HCT116 (cell line): ENCODE measurements at regions not wholly inside any gene's neighbourhood (a gene's known extent, or its start where the extent isn't known, plus 50 kb on each side); places are given as distances from the start of the nearest gene placed in this dataset.

ENCODE experiments used
- ATAC-seq: fragments of 200-7000 bp; cut with Tn5 transposase; 2 replicates; pipeline ENCODE4 v1.9.1; 2020; ENCODE audit warnings: mild to moderate bottlenecking, moderate library complexity
- BruUV-seq: library from RNA; stranded (reverse); fragments of 400-500 nt; replicated peaks from 2 replicates; lab custom pipeline; 2021; lab: Mats Ljungman, UMichigan
- CTCF ChIA-PET: fragments of 300-600 bp; sonication (Branson Sonifier 250); formaldehyde crosslinking; loops from one replicate; lab custom pipeline; 2021; ENCODE audit warnings: antibody characterized with exemption; lab: Charles Lee
- POLR2A ChIA-PET: fragments of 300-600, 350-600 bp; sonication (Branson Sonifier 250); formaldehyde crosslinking; loops from one replicate; lab custom pipeline; 2021; ENCODE audit warnings: antibody characterized with exemption; lab: Charles Lee
- RAD21 ChIA-PET, 2 experiments: fragments of 300-600 bp; sonication (Branson Sonifier 250); formaldehyde crosslinking; loops; one replicate each; lab custom pipeline; 2023; ENCODE audit warnings: low total read pairs in 2 of 2; ENCODE audit not compliant: uncharacterized antibody in 2 of 2, unreplicated experiment in 2 of 2, low non-redundant PET in 1 of 2; lab: Charles Lee
- DNase-seq: peaks from one replicate; pipeline ENCODE4 v3.0.0-alpha.2; 2010; ENCODE audit warnings: low read depth, low spot score
- H2AFZ ChIP-seq: fragments of 200-600 bp; shearing (Covaris generic), sonication (generic); 2 replicates; pipeline ENCODE4 v1.6.1; 2017; ENCODE audit warnings: low read depth, mixed run types, mixed read lengths, antibody characterized with exemption, low read length; ENCODE audit not compliant: poor library complexity, severe bottlenecking
- H3K27ac ChIP-seq: 2 replicates; pipeline ENCODE4 v1.5.1; 2012; ENCODE audit warnings: low read depth, low read length
- H3K27me3 ChIP-seq: fragments of 200-600 bp; sonication (generic); 2 replicates; pipeline ENCODE4 v1.6.1; 2016; ENCODE audit warnings: mixed run types, low read length, mixed read lengths; ENCODE audit not compliant: insufficient read depth
- H3K36me3 ChIP-seq, 2 experiments: fragments of 200-500 bp in 1 of 2; fragments of 200-600 bp in 1 of 2; sonication (Bioruptor generic) in 1 of 2; sonication (generic) in 1 of 2; 2 replicates each; pipeline versions ENCODE4 v1.5.1 to v1.6.1; 2014 to 2016; ENCODE audit warnings: low read length in 2 of 2, inconsistent platforms in 1 of 2, mixed read lengths in 1 of 2, mixed run types in 1 of 2; ENCODE audit not compliant: insufficient read depth in 2 of 2, control insufficient read depth in 1 of 2
- H3K4me1 ChIP-seq, 2 experiments: fragments of 200-600 bp in 1 of 2; sonication (generic) in 1 of 2; 2 replicates each; pipeline versions ENCODE4 v1.5.1 to v1.6.1; 2012 to 2017; ENCODE audit warnings: low read length in 2 of 2, inconsistent platforms in 1 of 2, mild to moderate bottlenecking in 1 of 2, mixed read lengths in 1 of 2, mixed run types in 1 of 2, moderate library complexity in 1 of 2; ENCODE audit not compliant: insufficient read depth in 2 of 2, control insufficient read depth in 1 of 2
- H3K4me2 ChIP-seq: fragments of 200-600 bp; sonication (generic); 2 replicates; pipeline ENCODE4 v1.6.1; 2017; ENCODE audit warnings: mixed run types, low read length, mixed read lengths
- H3K4me3 ChIP-seq, 2 experiments: fragments of 200-600 bp in 1 of 2; sonication (generic) in 1 of 2; replicated peaks in 1 of 2; 2 replicates each; pipeline ENCODE4 v1.5.1; 2011 to 2016; ENCODE audit warnings: low read length in 2 of 2, control low read depth in 1 of 2, low read depth in 1 of 2, mild to moderate bottlenecking in 1 of 2, mixed read lengths in 1 of 2, mixed run types in 1 of 2
- H3K79me2 ChIP-seq: fragments of 200-600 bp; sonication (generic); 2 replicates; pipeline ENCODE4 v1.6.1; 2017; ENCODE audit warnings: mild to moderate bottlenecking, mixed run types, low read length, moderate library complexity, mixed read lengths; ENCODE audit not compliant: insufficient read depth
- H3K9ac ChIP-seq: fragments of 200-600 bp; sonication (generic); 2 replicates; pipeline ENCODE4 v1.6.1; 2016; ENCODE audit warnings: low read length, mixed read lengths
- H3K9me2 ChIP-seq: fragments of 200-600 bp; sonication (generic), shearing (Covaris generic); 2 replicates; pipeline ENCODE4 v1.6.1; 2017; ENCODE audit warnings: mixed run types, mild to moderate bottlenecking, moderate library complexity; ENCODE audit not compliant: insufficient read depth
- H3K9me3 ChIP-seq, 2 experiments: fragments of 200-500 bp in 1 of 2; fragments of 200-600 bp in 1 of 2; sonication (Bioruptor generic) in 1 of 2; sonication (generic) in 1 of 2; 2 replicates each; pipeline ENCODE4 v1.6.1; 2014 to 2017; ENCODE audit warnings: low read length in 2 of 2, mixed read lengths in 2 of 2, inconsistent platforms in 1 of 2, low read depth in 1 of 2, mild to moderate bottlenecking in 1 of 2, mixed run types in 1 of 2, moderate library complexity in 1 of 2; ENCODE audit not compliant: control insufficient read depth in 1 of 2, insufficient read depth in 1 of 2
- H4K20me1 ChIP-seq: fragments of 200-600 bp; sonication (generic), shearing (Covaris generic); 2 replicates; pipeline ENCODE4 v1.6.1; 2017; ENCODE audit warnings: mixed run types, mild to moderate bottlenecking, moderate library complexity; ENCODE audit not compliant: insufficient read depth
- CBX3 ChIP-seq: IDR thresholded peaks from 2 replicates; pipeline ENCODE4 v1.6.1; 2012; ENCODE audit warnings: low read depth
- MAX ChIP-seq: IDR thresholded peaks from 2 replicates; pipeline ENCODE4 v1.6.1; 2012
- POLR2A ChIP-seq: IDR thresholded peaks from 2 replicates; pipeline ENCODE4 v1.7.0; 2011; ENCODE audit warnings: borderline replicate concordance; ENCODE audit not compliant: insufficient read depth, insufficient read length; ENCODE audit errors: extremely low read depth
- POLR2AphosphoS5 ChIP-seq: IDR thresholded peaks from 2 replicates; pipeline ENCODE4 v1.6.1; 2011; ENCODE audit warnings: mild to moderate bottlenecking, low read depth, low read length, moderate library complexity
- RAD21 ChIP-seq: IDR thresholded peaks from 2 replicates; pipeline ENCODE4 v1.6.1; 2012; ENCODE audit warnings: low read depth, mild to moderate bottlenecking
- SP1 ChIP-seq: IDR thresholded peaks from 2 replicates; pipeline ENCODE4 v1.6.1; 2012; ENCODE audit warnings: low read depth
- SRF ChIP-seq: IDR thresholded peaks from 2 replicates; pipeline ENCODE4 v1.6.1; 2012; ENCODE audit warnings: low read depth
- TCF7L2 ChIP-seq: IDR thresholded peaks from 2 replicates; pipeline ENCODE4 v1.7.0; 2011; ENCODE audit warnings: borderline replicate concordance, inconsistent platforms; ENCODE audit not compliant: insufficient read depth, insufficient read length; ENCODE audit errors: extremely low read depth
- ZFX ChIP-seq: fragments of 450-650 bp; IDR thresholded peaks from 2 replicates; pipeline ENCODE4 v1.6.1; 2017
- ZNF274 ChIP-seq: fragments of 200-500 bp; sonication (Bioruptor generic); IDR thresholded peaks from 2 replicates; pipeline ENCODE4 v1.6.1; 2014; ENCODE audit warnings: mild to moderate bottlenecking, low read depth, low read length, inconsistent platforms
- intact Hi-C: fragments of 100-400 bp; cut with micrococcal nuclease; formaldehyde crosslinking; loops from 2 replicates; pipeline ENCODE4 v1.10.0; 2022
- TF ChIP-seq, protein P1 (sequence below): IDR thresholded peaks from 2 replicates; pipeline ENCODE4 v1.6.1; 2011; ENCODE audit warnings: mild to moderate bottlenecking, low read length, moderate library complexity; ENCODE audit not compliant: insufficient replicate concordance; ENCODE audit errors: extremely low read depth

- intact Hi-C loops = no loop called here
- BruUV-seq = no TSS peak
- POLR2A ChIA-PET = no interaction called here
Measured at GRCh38 chr2:84165256-84165655, 293.8 kb downstream of the SUCLG1 start.

GRCh38 chr2:84160453-84160852 lies 298.6 kb downstream of the SUCLG1 start:
- no TSS peak for BruUV-seq

More at GRCh38 chr2:84165256-84165655, 293.8 kb downstream of the SUCLG1 start:
- DNase-seq = no peak
- Histone ChIP-seq H3K4me2 (no peak overlapping the region), H3K27ac (no peak overlapping the region), H3K27me3 (no peaks in the 10 kb centered on the region), H3K79me2 (no peaks in the 10 kb centered on the region), H4K20me1 (no peaks in the 10 kb centered on the region), H3K9me3 (no peaks in the 10 kb centered on the region), H3K9ac (no peak overlapping the region), H3K4me3 (no peak overlapping the region), H3K9me2 (no peaks in the 10 kb centered on the region), H3K36me3 (no peaks in the 10 kb centered on the region), H3K4me1 (no peaks in the 10 kb centered on the region), H2AFZ (no peak overlapping the region)
- TF ChIP-seq TCF7L2 = no peak
- TF ChIP-seq POLR2A = no peak
- no peak for TF ChIP-seq SP1
- no peak for TF ChIP-seq POLR2AphosphoS5
- TF ChIP-seq ZFX = no peak
- TF ChIP-seq ZNF274 = no peak
- TF ChIP-seq, protein P1, sequence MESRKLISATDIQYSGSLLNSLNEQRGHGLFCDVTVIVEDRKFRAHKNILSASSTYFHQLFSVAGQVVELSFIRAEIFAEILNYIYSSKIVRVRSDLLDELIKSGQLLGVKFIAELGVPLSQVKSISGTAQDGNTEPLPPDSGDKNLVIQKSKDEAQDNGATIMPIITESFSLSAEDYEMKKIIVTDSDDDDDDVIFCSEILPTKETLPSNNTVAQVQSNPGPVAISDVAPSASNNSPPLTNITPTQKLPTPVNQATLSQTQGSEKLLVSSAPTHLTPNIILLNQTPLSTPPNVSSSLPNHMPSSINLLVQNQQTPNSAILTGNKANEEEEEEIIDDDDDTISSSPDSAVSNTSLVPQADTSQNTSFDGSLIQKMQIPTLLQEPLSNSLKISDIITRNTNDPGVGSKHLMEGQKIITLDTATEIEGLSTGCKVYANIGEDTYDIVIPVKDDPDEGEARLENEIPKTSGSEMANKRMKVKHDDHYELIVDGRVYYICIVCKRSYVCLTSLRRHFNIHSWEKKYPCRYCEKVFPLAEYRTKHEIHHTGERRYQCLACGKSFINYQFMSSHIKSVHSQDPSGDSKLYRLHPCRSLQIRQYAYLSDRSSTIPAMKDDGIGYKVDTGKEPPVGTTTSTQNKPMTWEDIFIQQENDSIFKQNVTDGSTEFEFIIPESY = no peak
- no peak for TF ChIP-seq MAX
- no peak for TF ChIP-seq SRF
- no peak for TF ChIP-seq RAD21
- no peak for TF ChIP-seq CBX3
- RAD21 ChIA-PET = no interaction called here
- CTCF ChIA-PET = no interaction called here
- no peak for ATAC-seq

More at GRCh38 chr2:84160453-84160852, 298.6 kb downstream of the SUCLG1 start:
- ChIA-PET POLR2A (no interaction called here), CTCF (no interaction called here), RAD21 (no interaction called here)
- Histone ChIP-seq H3K79me2 (no peaks in the 10 kb centered on the region), H3K9ac (no peak overlapping the region), H3K27me3 (no peaks in the 10 kb centered on the region), H3K9me2 (no peaks in the 10 kb centered on the region), H3K4me3 (no peak overlapping the region), H3K9me3 (no peaks in the 10 kb centered on the region; a peak in 1 of 4 replicates), H4K20me1 (no peaks in the 10 kb centered on the region), H3K36me3 (no peaks in the 10 kb centered on the region), H2AFZ (no peak overlapping the region), H3K4me2 (no peak overlapping the region), H3K4me1 (no peaks in the 10 kb centered on the region), H3K27ac (no peak overlapping the region)
- TF ChIP-seq SP1 = no peak
- TF ChIP-seq TCF7L2 = no peak
- no peak for TF ChIP-seq ZFX
- TF ChIP-seq MAX = no peak
- no peak for TF ChIP-seq POLR2AphosphoS5
- DNase-seq (no peak), ATAC-seq (no peak)
- intact Hi-C loops = no loop called here
